Neural progenitor cell (in vitro differentiated cells): ENCODE measurements at regions not wholly inside any gene's neighbourhood (a gene's known extent, or its start where the extent isn't known, plus 50 kb on each side); places are given as distances from the start of the nearest gene placed in this dataset.

Source experiments
- CTCF ChIP-seq: fragments of 200-600 bp; sonication (generic); IDR thresholded peaks from 2 replicates; pipeline ENCODE4 v1.5.1; 2017; ENCODE audit warnings: antibody characterized with exemption, mild to moderate bottlenecking
- EZH2 ChIP-seq: fragments of 200-600 bp; sonication (generic); IDR thresholded peaks from 2 replicates; pipeline ENCODE4 v1.6.1; 2017; ENCODE audit warnings: antibody characterized with exemption, mild to moderate bottlenecking, moderate library complexity
- EZH2phosphoT487 ChIP-seq: fragments of 200-600 bp; sonication (generic); IDR thresholded peaks from 2 replicates; pipeline ENCODE4 v1.6.1; 2017; ENCODE audit warnings: antibody characterized with exemption

GRCh38 chr16:55130911-55131310 lies 193.1 kb upstream of the IRX6 start:
- no peak for TF ChIP-seq CTCF
- TF ChIP-seq EZH2phosphoT487 = no peak
- TF ChIP-seq EZH2 = no peak
